ENCODE measurements at regions not wholly inside any gene's neighbourhood (a gene's known extent, or its start where the extent isn't known, plus 50 kb on each side); places are given as distances from the start of the nearest gene placed in this dataset.

- ChIA-PET CTCF (no interaction called here), POLR2A (no interaction called here)
Observed at GRCh38 chr7:84578825-84579224, 384.2 kb upstream of the SEMA3A start.

GRCh38 chr7:84568781-84569180 is 374.2 kb upstream of the SEMA3A start:
- CTCF ChIA-PET: no interaction called here
- POLR2A ChIA-PET: no interaction called here

- POLR2A ChIA-PET: no interaction called here
- CTCF ChIA-PET: no interaction called here
Observed at GRCh38 chr7:84565345-84566074, 370.9 kb upstream of the SEMA3A start.

GRCh38 chr7:84553711-84554110 is 359.1 kb upstream of the SEMA3A start:
- ChIA-PET CTCF (no interaction called here), POLR2A (no interaction called here)

GRCh38 chr7:84549409-84549808 is 354.8 kb upstream of the SEMA3A start:
- CTCF ChIA-PET: no interaction called here
- POLR2A ChIA-PET: no interaction called here

- ChIA-PET POLR2A (no interaction called here), CTCF (no interaction called here)
Observed at GRCh38 chr7:84548366-84549365, 354.1 kb upstream of the SEMA3A start.

- CTCF ChIA-PET: no interaction called here
Observed at GRCh38 chr7:84547331-84547730, 352.7 kb upstream of the SEMA3A start.

GRCh38 chr7:84546403-84546802 is 351.8 kb upstream of the SEMA3A start:
- ChIA-PET POLR2A (no interaction called here), CTCF (no interaction called here)

More at GRCh38 chr7:84547331-84547730, 352.7 kb upstream of the SEMA3A start:
- POLR2A ChIA-PET: no interaction called here

GRCh38 chr7:84538268-84538667 is 343.7 kb upstream of the SEMA3A start:
- CTCF ChIA-PET: no interaction called here

GRCh38 chr7:84536271-84536870 is 341.8 kb upstream of the SEMA3A start:
- POLR2A ChIA-PET: no interaction called here
- CTCF ChIA-PET: no interaction called here

More at GRCh38 chr7:84538268-84538667, 343.7 kb upstream of the SEMA3A start:
- POLR2A ChIA-PET: no interaction called here

GRCh38 chr7:84535580-84536270 is 341.1 kb upstream of the SEMA3A start:
- POLR2A ChIA-PET: no interaction called here
- CTCF ChIA-PET: no interaction called here

- ChIA-PET CTCF (no interaction called here), POLR2A (no interaction called here)
Observed at GRCh38 chr7:84533182-84533581, 338.6 kb upstream of the SEMA3A start.

GRCh38 chr7:84532196-84532595 is 337.6 kb upstream of the SEMA3A start:
- POLR2A ChIA-PET: no interaction called here
- CTCF ChIA-PET: no interaction called here

- CTCF ChIA-PET: no interaction called here
- POLR2A ChIA-PET: no interaction called here
Observed at GRCh38 chr7:84529480-84530205, 335.1 kb upstream of the SEMA3A start.

- ChIA-PET POLR2A (no interaction called here), CTCF (no interaction called here)
Observed at GRCh38 chr7:84528756-84529479, 334.3 kb upstream of the SEMA3A start.

- CTCF ChIA-PET: no interaction called here
- POLR2A ChIA-PET: no interaction called here
Observed at GRCh38 chr7:84524714-84525694, 330.4 kb upstream of the SEMA3A start.

- CTCF ChIA-PET: no interaction called here
- POLR2A ChIA-PET: no interaction called here
Observed at GRCh38 chr7:84513061-84513460, 318.5 kb upstream of the SEMA3A start.

- CTCF ChIA-PET: no interaction called here
- POLR2A ChIA-PET: no interaction called here
Observed at GRCh38 chr7:84512055-84512454, 317.5 kb upstream of the SEMA3A start.

Measured in activated CD8-positive, alpha-beta memory T cell treated with anti-CD3 and anti-CD28 coated beads for 36 hours (primary cell).